Neural progenitor cell (in vitro differentiated cells): ENCODE measurements at regions not wholly inside any gene's neighbourhood (a gene's known extent, or its start where the extent isn't known, plus 50 kb on each side); places are given as distances from the start of the nearest gene placed in this dataset.
"Not testable (repeated sequence)": the region's sequence is repeated elsewhere in the genome, so short reads cannot be mapped to it uniquely, and the experiment has no call there.

Experiments used
- DNase-seq: peaks from one replicate; pipeline ENCODE4 v3.0.0-alpha.2; 2016; ENCODE audit warnings: low spot score
- H2AFZ ChIP-seq: fragments of 200-600 bp; sonication (generic); replicated peaks from 2 replicates; pipeline ENCODE4 v1.6.1; 2016; ENCODE audit warnings: antibody characterized with exemption
- H3F3A ChIP-seq: fragments of 200-600 bp; sonication (generic); 2 replicates; pipeline ENCODE4 v1.6.1; 2016; ENCODE audit warnings: antibody characterized with exemption, low read depth
- H3K27ac ChIP-seq: fragments of 200-600 bp; sonication (generic); 2 replicates; pipeline ENCODE4 v1.5.1; 2016; ENCODE audit warnings: mild to moderate bottlenecking
- H3K27me3 ChIP-seq: fragments of 200-600 bp; sonication (generic); 2 replicates; pipeline ENCODE4 v1.6.1; 2016; ENCODE audit warnings: mild to moderate bottlenecking, moderate library complexity
- H3K36me3 ChIP-seq: fragments of 200-600 bp; sonication (generic); 2 replicates; pipeline ENCODE4 v1.5.1; 2016
- H3K4me1 ChIP-seq: fragments of 200-600 bp; sonication (generic); 2 replicates; pipeline ENCODE4 v1.6.1; 2016; ENCODE audit warnings: mixed run types
- H3K4me2 ChIP-seq: fragments of 200-600 bp; sonication (generic); 2 replicates; pipeline ENCODE4 v1.6.1; 2016
- H3K4me3 ChIP-seq: fragments of 200-600 bp; sonication (generic); 2 replicates; pipeline ENCODE4 v1.5.1; 2016
- H3K79me2 ChIP-seq: fragments of 200-600 bp; sonication (generic); 2 replicates; pipeline ENCODE4 v1.6.1; 2016; ENCODE audit warnings: low read depth
- H3K9ac ChIP-seq: fragments of 200-600 bp; sonication (generic); 2 replicates; pipeline ENCODE4 v1.6.1; 2016
- H3K9me3 ChIP-seq: fragments of 200-600 bp; sonication (generic); 2 replicates; pipeline ENCODE4 v1.5.1; 2016; ENCODE audit warnings: low read depth
- H4K20me1 ChIP-seq: fragments of 200-600 bp; sonication (generic); 2 replicates; pipeline ENCODE4 v1.6.1; 2016; ENCODE audit warnings: low read depth
- H3K27ac Mint-ChIP-seq: 3 replicates; pipeline ENCODE4 v1.8.0; 2021; ENCODE audit warnings: mixed read lengths
- H3K27me3 Mint-ChIP-seq: 2 replicates; pipeline ENCODE4 v1.8.0; 2022; ENCODE audit warnings: low read depth, mild to moderate bottlenecking, inconsistent platforms, moderate library complexity, mixed read lengths; ENCODE audit not compliant: insufficient read depth
- H3K36me3 Mint-ChIP-seq: 3 replicates; pipeline ENCODE4 v1.8.0; 2021; ENCODE audit warnings: mixed read lengths
- H3K4me1 Mint-ChIP-seq: 3 replicates; pipeline ENCODE4 v1.8.0; 2021; ENCODE audit warnings: mixed read lengths
- H3K4me3 Mint-ChIP-seq: 3 replicates; pipeline ENCODE4 v1.8.0; 2021; ENCODE audit warnings: mild to moderate bottlenecking, moderate library complexity, mixed read lengths
- H3K9me3 Mint-ChIP-seq: 3 replicates; pipeline ENCODE4 v1.8.0; 2020; ENCODE audit warnings: mixed read lengths
- CTCF ChIP-seq: fragments of 200-600 bp; sonication (generic); IDR thresholded peaks from 2 replicates; pipeline ENCODE4 v1.5.1; 2017; ENCODE audit warnings: antibody characterized with exemption, mild to moderate bottlenecking
- EZH2 ChIP-seq: fragments of 200-600 bp; sonication (generic); IDR thresholded peaks from 2 replicates; pipeline ENCODE4 v1.6.1; 2017; ENCODE audit warnings: antibody characterized with exemption, mild to moderate bottlenecking, moderate library complexity
- EZH2phosphoT487 ChIP-seq: fragments of 200-600 bp; sonication (generic); IDR thresholded peaks from 2 replicates; pipeline ENCODE4 v1.6.1; 2017; ENCODE audit warnings: antibody characterized with exemption

- no peak for DNase-seq
- Histone ChIP-seq H3K4me1 (no peaks in the 10 kb centered on the region), H3K9ac (no peak overlapping the region), H3K9me3 (no peaks in the 10 kb centered on the region), H3F3A (no peaks in the 10 kb centered on the region), H4K20me1 (no peaks in the 10 kb centered on the region), H3K4me3 (no peak overlapping the region), H3K27ac (no peak overlapping the region), H3K36me3 (no peaks in the 10 kb centered on the region), H3K27me3 (no peaks in the 10 kb centered on the region), H3K4me2 (no peak overlapping the region), H2AFZ (no peak overlapping the region), H3K79me2 (no peaks in the 10 kb centered on the region)
- no peaks in the 10 kb centered on the region for H3K27me3 Mint-ChIP-seq
- H3K9me3 Mint-ChIP-seq: peaks cover 2% of the 10 kb centered on the region
- no peaks in the 10 kb centered on the region for H3K4me1 Mint-ChIP-seq
- peaks cover 2% of the 10 kb centered on the region for H3K36me3 Mint-ChIP-seq
- no peak overlapping the region for H3K27ac Mint-ChIP-seq
- H3K4me3 Mint-ChIP-seq: no peak overlapping the region
- TF ChIP-seq CTCF: no peak
- TF ChIP-seq EZH2phosphoT487: no peak
- TF ChIP-seq EZH2: no peak
Measured at GRCh38 chr12:65673732-65674131, 150.6 kb upstream of the HMGA2 start.

GRCh38 chr12:65675141-65675621 lies 149.1 kb upstream of the HMGA2 start:
- H3K79me2 ChIP-seq: no peaks in the 10 kb centered on the region
- no peak overlapping the region for H3K9ac ChIP-seq
- H3K4me1 Mint-ChIP-seq: no peaks in the 10 kb centered on the region
- H3K4me3 Mint-ChIP-seq: no peak overlapping the region
- no peak overlapping the region for H2AFZ ChIP-seq
- no peak overlapping the region for H3K27ac ChIP-seq
- H3K27me3 Mint-ChIP-seq: no peaks in the 10 kb centered on the region
- peaks cover 2% of the 10 kb centered on the region for H3K36me3 Mint-ChIP-seq
- H3K4me1 ChIP-seq: no peaks in the 10 kb centered on the region
- no peaks in the 10 kb centered on the region for H3K9me3 ChIP-seq
- H3K27ac Mint-ChIP-seq: no peak overlapping the region
- no peak for DNase-seq
- no peaks in the 10 kb centered on the region for H4K20me1 ChIP-seq
- H3K9me3 Mint-ChIP-seq: peaks cover 2% of the 10 kb centered on the region
- TF ChIP-seq EZH2 (no peak), CTCF (no peak), EZH2phosphoT487 (no peak)
- no peaks in the 10 kb centered on the region for H3K36me3 ChIP-seq
- no peak overlapping the region for H3K4me3 ChIP-seq
- H3K4me2 ChIP-seq: no peak overlapping the region
- no peaks in the 10 kb centered on the region for H3F3A ChIP-seq
- H3K27me3 ChIP-seq: no peaks in the 10 kb centered on the region

GRCh38 chr12:65678172-65678571 lies 146.1 kb upstream of the HMGA2 start:
- H3K9me3 Mint-ChIP-seq, H3K4me3 ChIP-seq, H3K79me2 ChIP-seq, H3K27me3 Mint-ChIP-seq, H3K9ac ChIP-seq, H2AFZ ChIP-seq, H3K4me1 Mint-ChIP-seq, H3K27ac ChIP-seq, H3K4me2 ChIP-seq, H3K36me3 Mint-ChIP-seq, H3K4me1 ChIP-seq, H4K20me1 ChIP-seq, H3K36me3 ChIP-seq, H3K27ac Mint-ChIP-seq, H3K27me3 ChIP-seq, H3K9me3 ChIP-seq, H3F3A ChIP-seq, H3K4me3 Mint-ChIP-seq, DNase-seq: not testable (repeated sequence)

- no peak overlapping the region for H3K4me3 Mint-ChIP-seq
- H3K9me3 Mint-ChIP-seq: peaks cover 2% of the 10 kb centered on the region
Measured at GRCh38 chr12:65681226-65681625, 143.1 kb upstream of the HMGA2 start.

More at GRCh38 chr12:65681226-65681625, 143.1 kb upstream of the HMGA2 start:
- DNase-seq: no peak
- no peak overlapping the region for H3K4me3 ChIP-seq
- no peak overlapping the region for H3K4me2 ChIP-seq
- no peaks in the 10 kb centered on the region for H3K9me3 ChIP-seq
- H3K4me1 ChIP-seq: no peaks in the 10 kb centered on the region
- no peaks in the 10 kb centered on the region for H3K27me3 ChIP-seq
- H3K9ac ChIP-seq: no peak overlapping the region
- no peaks in the 10 kb centered on the region for H4K20me1 ChIP-seq
- no peak for TF ChIP-seq CTCF
- no peak for TF ChIP-seq EZH2phosphoT487
- no peak for TF ChIP-seq EZH2
- no peaks in the 10 kb centered on the region for H3F3A ChIP-seq
- Mint-ChIP-seq H3K4me1 (no peaks in the 10 kb centered on the region), H3K36me3 (peaks cover 2% of the 10 kb centered on the region), H3K27ac (no peak overlapping the region), H3K27me3 (no peaks in the 10 kb centered on the region)
- H3K36me3 ChIP-seq: no peaks in the 10 kb centered on the region
- H3K79me2 ChIP-seq: no peaks in the 10 kb centered on the region
- no peak overlapping the region for H2AFZ ChIP-seq
- no peak overlapping the region for H3K27ac ChIP-seq
